ENCODE measurements at regions not wholly inside any gene's neighbourhood (a gene's known extent, or its start where the extent isn't known, plus 50 kb on each side); places are given as distances from the start of the nearest gene placed in this dataset.

- H3K4me1 Mint-ChIP-seq (ENCODE audit: low read depth, unreplicated experiment) = no peaks in the 10 kb centered on the region
- H3K4me3 Mint-ChIP-seq (ENCODE audit: unreplicated experiment) = no peak overlapping the region
- no peak overlapping the region for H3K4me3 ChIP-seq (ENCODE audit: low read depth, low read length)
- H3K9me3 Mint-ChIP-seq (ENCODE audit: unreplicated experiment) = no peaks in the 10 kb centered on the region
- no peak overlapping the region for H3K27ac Mint-ChIP-seq (ENCODE audit: unreplicated experiment)
- no peak for TF ChIP-seq CTCF (IDR thresholded peaks at IDR 0.05; ENCODE audit: insufficient read depth in 1 of 2, low read depth in 1 of 2, low read length in 1 of 2, severe bottlenecking in 1 of 2, unreplicated experiment in 1 of 2)
- ChIA-PET POLR2A (no interaction called here), CTCF (no interaction called here)
- no peaks in the 10 kb centered on the region for H3K27me3 ChIP-seq (replicated peaks; ENCODE audit: control insufficient read depth, insufficient read depth, low read length)
- no peaks in the 10 kb centered on the region for H3K36me3 ChIP-seq (ENCODE audit: control insufficient read depth, insufficient read depth, low read length)
- H3K36me3 Mint-ChIP-seq (ENCODE audit: insufficient read depth, unreplicated experiment) = no peaks in the 10 kb centered on the region
- H3K9me3 ChIP-seq = no peaks in the 10 kb centered on the region
- H3K4me1 ChIP-seq = no peaks in the 10 kb centered on the region
- DNase-seq = no peak
- intact Hi-C loops (cut with micrococcal nuclease; ENCODE audit: unreplicated experiment) = no loop called here
- no TSS peak for BruUV-seq (replicated peaks)
- peaks cover 2% of the 10 kb centered on the region for H3K27me3 Mint-ChIP-seq (ENCODE audit: insufficient read depth, unreplicated experiment)
Measured at GRCh38 chr7:88635149-88635548, 124.4 kb upstream of the ZNF804B start.

- no peaks in the 10 kb centered on the region for H3K9me3 Mint-ChIP-seq (ENCODE audit: unreplicated experiment)
- no peaks in the 10 kb centered on the region for H3K9me3 ChIP-seq
- no peaks in the 10 kb centered on the region for H3K4me1 Mint-ChIP-seq (ENCODE audit: low read depth, unreplicated experiment)
- BruUV-seq (replicated peaks) = no TSS peak
- H3K4me1 ChIP-seq = no peaks in the 10 kb centered on the region
- no peaks in the 10 kb centered on the region for H3K36me3 ChIP-seq (ENCODE audit: control insufficient read depth, insufficient read depth, low read length)
- H3K4me3 ChIP-seq (ENCODE audit: low read depth, low read length) = no peak overlapping the region
- intact Hi-C loops (cut with micrococcal nuclease; ENCODE audit: unreplicated experiment) = no loop called here
- POLR2A ChIA-PET = no interaction called here
- CTCF ChIA-PET = no interaction called here
- no peaks in the 10 kb centered on the region for H3K36me3 Mint-ChIP-seq (ENCODE audit: insufficient read depth, unreplicated experiment)
- DNase-seq = no peak
- H3K27me3 ChIP-seq (replicated peaks; ENCODE audit: control insufficient read depth, insufficient read depth, low read length) = no peaks in the 10 kb centered on the region
- peaks cover 2% of the 10 kb centered on the region for H3K27me3 Mint-ChIP-seq (ENCODE audit: insufficient read depth, unreplicated experiment)
- no peak overlapping the region for H3K27ac Mint-ChIP-seq (ENCODE audit: unreplicated experiment)
- H3K4me3 Mint-ChIP-seq (ENCODE audit: unreplicated experiment) = no peak overlapping the region
- TF ChIP-seq CTCF (IDR thresholded peaks at IDR 0.05; ENCODE audit: insufficient read depth in 1 of 2, low read depth in 1 of 2, low read length in 1 of 2, severe bottlenecking in 1 of 2, unreplicated experiment in 1 of 2) = no peak
Measured at GRCh38 chr7:88629559-88629958, 129.9 kb upstream of the ZNF804B start.

GRCh38 chr7:88628363-88629085, 131.0 kb upstream of the ZNF804B start:
- ChIA-PET CTCF (no interaction called here), POLR2A (no interaction called here)
- no peaks in the 10 kb centered on the region for H3K4me1 ChIP-seq
- H3K27me3 ChIP-seq (replicated peaks; ENCODE audit: control insufficient read depth, insufficient read depth, low read length) = no peaks in the 10 kb centered on the region
- TF ChIP-seq CTCF (IDR thresholded peaks at IDR 0.05; ENCODE audit: insufficient read depth in 1 of 2, low read depth in 1 of 2, low read length in 1 of 2, severe bottlenecking in 1 of 2, unreplicated experiment in 1 of 2) = no peak
- H3K36me3 ChIP-seq (ENCODE audit: control insufficient read depth, insufficient read depth, low read length) = no peaks in the 10 kb centered on the region
- H3K9me3 ChIP-seq = no peaks in the 10 kb centered on the region
- no peak for DNase-seq
- Mint-ChIP-seq H3K27ac (ENCODE audit: unreplicated experiment) (no peak overlapping the region), H3K4me1 (ENCODE audit: low read depth, unreplicated experiment) (no peaks in the 10 kb centered on the region), H3K36me3 (ENCODE audit: insufficient read depth, unreplicated experiment) (no peaks in the 10 kb centered on the region), H3K9me3 (ENCODE audit: unreplicated experiment) (no peaks in the 10 kb centered on the region), H3K27me3 (ENCODE audit: insufficient read depth, unreplicated experiment) (peaks cover 2% of the 10 kb centered on the region), H3K4me3 (ENCODE audit: unreplicated experiment) (no peak overlapping the region)
- intact Hi-C loops (cut with micrococcal nuclease; ENCODE audit: unreplicated experiment) = no loop called here
- no peak overlapping the region for H3K4me3 ChIP-seq (ENCODE audit: low read depth, low read length)
- no TSS peak for BruUV-seq (replicated peaks)
